Inflammatory macrophage treated with lipopolysaccharide for 4 hours (primary cell): ENCODE measurements at regions not wholly inside any gene's neighbourhood (a gene's known extent, or its start where the extent isn't known, plus 50 kb on each side); places are given as distances from the start of the nearest gene placed in this dataset.

Source experiments
- DNase-seq: peaks from one replicate; pipeline ENCODE4 v3.0.0-alpha.2; 2020

- no peak for DNase-seq
Observed at GRCh38 chr4:54496412-54496811, 161.3 kb upstream of the KIT start.

GRCh38 chr4:54497947-54498346, 159.8 kb upstream of the KIT start:
- DNase-seq, result no peak

- DNase-seq, result no peak
Observed at GRCh38 chr4:54498661-54499111, 159.1 kb upstream of the KIT start.

GRCh38 chr4:54499308-54500074, 158.3 kb upstream of the KIT start:
- no peak for DNase-seq

- DNase-seq, result no peak
Observed at GRCh38 chr4:54505362-54505761, 152.4 kb upstream of the KIT start.

- no peak for DNase-seq
Observed at GRCh38 chr4:54505996-54506395, 151.8 kb upstream of the KIT start.

- no peak for DNase-seq
Observed at GRCh38 chr4:54509057-54509456, 148.7 kb upstream of the KIT start.

- no peak for DNase-seq
Observed at GRCh38 chr4:54513204-54513603, 144.6 kb upstream of the KIT start.

GRCh38 chr4:54513741-54514140, 144.0 kb upstream of the KIT start:
- DNase-seq, result no peak

GRCh38 chr4:54516556-54517215, 141.1 kb upstream of the KIT start:
- no peak for DNase-seq

- no peak for DNase-seq
Observed at GRCh38 chr4:54517781-54518444, 139.8 kb upstream of the KIT start.

- DNase-seq, result no peak
Observed at GRCh38 chr4:54525602-54526001, 132.2 kb upstream of the KIT start.

GRCh38 chr4:54526560-54526959, 131.2 kb upstream of the KIT start:
- no peak for DNase-seq

- DNase-seq, result no peak
Observed at GRCh38 chr4:54527532-54527931, 130.2 kb upstream of the KIT start.

GRCh38 chr4:54539500-54540029, 118.2 kb upstream of the KIT start:
- DNase-seq, result peak; percentile 26

GRCh38 chr4:54540931-54541330, 116.8 kb upstream of the KIT start:
- no peak for DNase-seq

- DNase-seq, result no peak
Observed at GRCh38 chr4:54541426-54542118, 116.2 kb upstream of the KIT start.

- no peak for DNase-seq
Observed at GRCh38 chr4:54542119-54542438, 115.7 kb upstream of the KIT start.

- no peak for DNase-seq
Observed at GRCh38 chr4:54542540-54543041, 115.2 kb upstream of the KIT start.

- DNase-seq, result no peak
Observed at GRCh38 chr4:54543088-54543795, 114.5 kb upstream of the KIT start.

GRCh38 chr4:54545663-54546424, 111.9 kb upstream of the KIT start:
- no peak for DNase-seq
